Esophagus mucosa (tissue), 1 donor: ENCODE measurements at regions not wholly inside any gene's neighbourhood (a gene's known extent, or its start where the extent isn't known, plus 50 kb on each side); places are given as distances from the start of the nearest gene placed in this dataset.
"Not testable (repeated sequence)": the region's sequence is repeated elsewhere in the genome, so short reads cannot be mapped to it uniquely, and the experiment has no call there.

Experiments
- ATAC-seq: fragments of 200-7000 bp; cut with Tn5 transposase; one replicate; pipeline ENCODE4 v1.9.1; 2020
- donor health status: DM: yes; HTN: yes; CAD: no.

DNA sequence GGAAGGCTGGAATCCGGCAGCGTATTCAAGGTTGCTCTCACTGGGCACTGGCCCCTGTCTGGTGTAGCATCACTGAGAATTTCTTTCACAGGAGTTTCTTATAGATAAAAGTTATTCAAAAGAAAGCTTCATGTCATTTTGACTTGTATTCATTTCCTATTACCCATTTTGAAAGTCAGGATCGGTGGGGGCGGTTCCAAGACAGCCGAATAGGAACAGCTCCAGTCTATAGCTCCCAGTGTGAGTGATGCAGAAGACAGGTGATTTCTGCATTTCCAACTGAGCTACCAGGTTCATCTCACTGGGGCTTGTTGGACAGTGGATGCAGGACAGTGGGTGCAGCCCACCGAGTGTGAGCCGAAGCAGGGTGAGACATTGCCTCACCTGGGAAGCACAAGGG lies 51.5 kb upstream of the CDC42EP3 start:
- ATAC-seq: not testable (repeated sequence)

DNA sequence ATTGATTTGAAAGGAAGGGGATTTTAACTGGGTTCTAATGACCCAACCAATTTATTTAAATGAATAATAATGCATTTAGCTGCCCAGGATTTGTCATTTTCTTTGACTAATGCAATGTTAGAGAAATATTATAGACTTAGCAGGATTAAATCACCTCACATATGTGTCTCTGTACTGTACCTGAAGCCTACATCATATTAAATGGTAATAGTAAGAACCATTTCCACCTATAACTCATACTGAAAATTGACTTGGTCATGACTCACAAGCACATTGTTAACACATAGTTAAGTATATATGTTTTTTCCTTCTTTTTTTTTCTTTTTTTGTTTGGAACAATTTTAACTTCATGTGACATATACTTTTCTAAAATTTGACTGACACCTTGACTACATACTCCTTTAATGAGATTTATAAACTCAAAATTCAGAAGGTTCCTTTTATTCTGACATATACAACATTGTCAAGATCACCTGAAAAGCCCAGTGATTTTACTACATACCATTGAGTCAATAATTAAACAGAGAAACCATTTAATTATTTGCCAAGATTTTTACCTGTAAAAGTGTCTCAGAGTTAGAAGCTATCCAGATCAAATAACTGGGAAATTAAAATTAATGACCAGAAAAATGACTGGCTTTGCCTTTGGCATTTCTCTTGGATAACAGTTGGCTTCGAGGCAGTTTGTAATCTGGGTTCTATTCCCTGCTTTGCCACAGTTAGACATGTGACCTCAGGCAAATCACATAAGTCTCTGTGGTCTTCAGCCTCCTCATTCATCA lies 58.8 kb upstream of the CDC42EP3 start:
- ATAC-seq: no peak

DNA sequence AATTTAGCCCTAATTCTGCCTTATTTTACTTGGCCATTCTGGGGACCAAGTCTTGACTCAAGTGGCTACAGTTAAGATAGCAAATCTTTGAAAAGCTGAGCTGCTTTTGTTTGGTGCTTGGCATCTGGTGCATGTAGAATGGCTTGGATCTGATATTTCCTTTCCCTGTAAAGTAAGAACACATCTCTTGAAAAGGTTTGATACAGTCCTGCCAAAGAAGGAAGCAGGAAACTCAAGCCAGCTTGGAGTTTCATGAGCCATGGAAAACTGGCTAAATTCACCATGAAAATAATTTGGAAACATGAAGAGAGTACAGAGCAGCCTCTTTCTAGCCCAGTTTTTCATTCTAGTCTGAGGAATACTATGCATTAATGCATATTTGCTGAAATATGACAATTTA lies 61.0 kb upstream of the CDC42EP3 start:
- not testable (repeated sequence) for ATAC-seq

DNA sequence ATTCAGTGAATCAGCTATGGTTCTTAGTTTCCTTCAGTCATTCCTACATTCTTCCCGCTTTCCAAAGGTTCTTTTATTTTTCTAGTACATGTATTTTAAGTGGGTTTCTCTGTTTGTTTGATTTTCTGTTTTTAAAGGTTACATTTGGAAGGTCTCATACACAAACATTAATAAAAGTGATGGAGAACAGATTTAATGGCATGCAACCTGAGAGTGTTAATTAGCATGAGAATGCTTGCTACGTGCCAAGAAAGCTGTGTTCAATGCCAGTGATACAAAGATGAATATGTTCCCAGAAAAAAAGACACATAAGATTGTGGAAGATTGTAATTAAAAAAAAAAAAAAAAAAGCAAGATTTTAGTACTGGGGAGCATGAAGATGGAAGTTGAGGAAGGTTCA lies 61.8 kb upstream of the CDC42EP3 start:
- no peak for ATAC-seq

DNA sequence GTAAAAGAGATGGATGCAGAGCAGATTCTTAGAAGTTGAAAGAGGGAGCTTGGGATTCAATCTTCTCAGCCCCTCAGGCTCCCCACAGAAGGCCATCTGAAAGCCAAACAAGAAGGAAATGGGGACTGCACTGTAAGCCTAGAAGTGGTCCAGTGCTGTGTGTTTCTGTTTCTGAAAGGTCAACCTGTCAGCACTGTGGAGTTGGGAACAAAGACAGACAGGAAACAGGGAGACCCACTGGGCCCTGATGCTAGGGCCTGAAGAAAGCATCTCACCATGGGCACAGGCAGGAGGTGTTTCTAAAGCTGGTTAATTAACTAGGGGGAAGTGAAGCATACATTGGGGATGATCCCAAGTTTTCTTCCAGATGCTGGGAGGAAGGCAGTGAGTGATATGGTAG lies 62.5 kb upstream of the CDC42EP3 start:
- not testable (repeated sequence) for ATAC-seq

DNA sequence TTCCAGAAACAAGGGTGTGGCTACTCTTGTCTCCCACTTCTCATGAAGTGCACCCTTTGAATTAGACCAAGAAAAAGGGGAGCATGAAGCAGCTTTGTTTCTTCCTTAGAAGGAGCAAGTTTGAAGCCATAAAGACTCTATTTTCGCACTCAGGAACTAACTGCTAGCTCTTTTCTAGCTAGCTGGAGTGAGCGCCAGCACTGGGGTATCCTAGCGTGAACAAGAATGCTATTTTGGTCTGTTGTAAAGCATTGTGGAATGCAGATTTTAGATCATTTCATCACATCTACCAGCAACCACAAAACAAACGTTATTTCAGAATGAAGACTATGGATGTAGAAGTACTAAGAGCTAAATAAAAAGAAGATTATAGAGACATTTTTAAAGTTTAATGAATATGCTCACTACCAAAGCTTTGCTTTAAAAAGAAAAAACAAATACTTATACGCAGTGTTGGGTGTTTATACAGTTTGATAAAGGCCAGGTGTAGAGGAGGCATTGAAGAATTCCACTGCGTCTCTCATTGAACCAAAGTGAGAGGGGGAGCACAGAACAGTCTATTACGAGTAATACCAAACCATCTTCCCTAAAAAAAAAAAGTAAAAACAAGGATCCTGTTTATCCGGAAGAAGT lies 63.6 kb upstream of the CDC42EP3 start:
- ATAC-seq: not testable (repeated sequence)

DNA sequence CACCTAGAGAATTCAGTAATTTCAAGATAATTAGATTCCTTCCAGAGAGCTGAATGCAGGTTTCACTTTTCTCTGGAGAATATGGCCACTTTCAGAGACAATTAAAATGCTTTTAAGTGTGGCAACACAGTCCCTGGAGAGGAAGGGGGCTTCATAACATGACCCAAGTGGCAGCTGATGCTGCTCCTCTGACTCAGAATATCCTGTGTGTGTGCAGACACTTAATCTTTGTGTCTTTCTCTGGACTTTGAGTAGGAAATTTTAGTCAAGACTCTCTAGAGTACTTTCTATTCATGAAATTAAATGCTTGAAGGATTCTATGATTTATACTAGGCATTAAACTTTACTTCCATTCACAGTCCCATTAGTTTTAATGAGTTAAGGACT lies 64.1 kb upstream of the CDC42EP3 start:
- ATAC-seq: not testable (repeated sequence)

DNA sequence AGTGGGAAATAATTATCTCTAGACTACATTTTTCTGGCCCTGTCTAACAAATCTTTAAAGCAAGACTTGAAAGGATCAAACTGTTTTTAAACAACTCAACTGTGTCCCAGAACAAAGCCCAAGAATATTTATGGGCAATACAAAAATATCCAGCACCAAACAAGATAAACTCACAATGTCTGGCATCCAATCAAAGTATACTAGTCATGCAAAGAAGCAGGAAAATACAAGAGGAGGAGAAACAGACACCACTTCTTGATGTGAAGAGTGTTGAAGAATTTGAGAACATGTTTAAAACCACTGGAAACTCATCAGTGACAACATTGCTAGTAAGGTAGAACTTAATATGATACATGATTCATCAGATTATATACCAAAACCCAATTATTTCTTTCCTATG lies 66.1 kb upstream of the CDC42EP3 start:
- no peak for ATAC-seq

DNA sequence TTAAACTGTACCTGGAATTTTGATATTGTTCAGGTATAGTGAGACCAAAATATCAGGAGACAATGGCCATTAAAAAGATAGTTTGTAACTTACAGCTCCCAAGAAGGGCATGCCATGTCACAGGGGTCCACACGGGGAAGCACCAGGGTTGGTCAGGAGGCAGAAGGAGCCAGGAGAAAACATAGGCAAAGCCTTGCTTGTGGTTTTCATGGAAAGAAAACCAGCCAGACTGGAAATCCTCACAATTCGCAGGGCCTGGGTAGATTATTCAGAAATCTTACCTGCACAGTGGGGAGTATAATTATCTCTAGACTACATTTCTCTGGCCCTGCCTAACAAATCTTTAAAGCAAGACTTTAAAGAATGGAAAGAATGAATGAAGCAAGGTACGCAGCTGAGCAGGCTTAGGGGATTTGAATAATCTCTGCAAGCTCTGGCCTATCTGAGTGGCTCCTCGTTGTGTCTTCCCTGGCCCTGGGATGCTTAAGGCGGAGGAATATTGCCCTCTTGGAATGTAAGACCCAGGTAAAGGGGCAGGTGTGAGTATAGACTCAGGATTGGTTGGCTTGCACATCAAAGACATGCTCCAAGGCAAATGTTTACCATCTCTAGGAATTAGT lies 66.9 kb upstream of the CDC42EP3 start:
- no peak for ATAC-seq

DNA sequence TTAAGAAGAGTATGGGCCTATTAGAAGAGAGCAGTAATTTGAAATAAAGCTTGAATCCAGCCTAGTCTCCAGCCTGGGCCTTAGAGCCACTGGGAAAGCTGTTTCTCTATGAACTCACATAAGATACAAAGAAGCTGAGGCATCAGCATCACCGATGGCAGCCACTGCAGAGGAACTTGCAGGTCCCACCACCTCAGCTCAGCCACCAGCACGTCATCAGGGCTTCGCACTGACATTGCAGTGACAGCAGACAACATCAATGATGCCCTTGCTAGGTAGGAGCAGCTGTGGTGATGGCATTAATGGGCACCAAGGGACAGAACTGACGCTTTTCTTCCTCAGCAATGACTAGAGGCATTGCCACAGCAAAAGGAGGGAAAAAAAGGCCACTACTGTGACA lies 67.7 kb upstream of the CDC42EP3 start:
- ATAC-seq: no peak

DNA sequence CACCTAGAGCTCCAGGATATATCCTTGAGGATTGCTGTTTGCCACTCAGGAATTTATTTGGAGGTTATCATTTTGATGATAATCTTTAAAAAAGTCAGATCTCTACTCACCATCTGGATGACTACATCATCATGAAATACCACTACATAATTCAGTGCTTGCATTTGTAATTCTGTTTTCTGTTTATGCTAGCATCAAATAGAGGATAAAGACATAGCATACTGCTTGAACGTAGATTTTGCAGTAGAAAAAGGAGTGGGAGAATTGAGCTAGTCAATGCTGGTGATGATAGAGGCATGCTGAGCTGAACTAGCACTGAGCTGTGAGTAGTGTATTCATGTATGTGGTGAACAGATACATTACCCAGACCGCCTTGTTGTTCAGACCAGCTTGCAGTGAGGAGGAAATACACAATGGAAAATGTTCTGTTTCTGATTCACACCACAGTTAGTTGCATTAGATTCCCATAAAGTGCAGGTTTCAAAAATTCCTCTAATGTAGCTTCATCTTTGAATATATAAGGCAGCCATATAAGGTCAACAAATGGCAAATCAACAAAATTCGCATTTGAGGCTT lies 68.8 kb upstream of the CDC42EP3 start:
- no peak for ATAC-seq

DNA sequence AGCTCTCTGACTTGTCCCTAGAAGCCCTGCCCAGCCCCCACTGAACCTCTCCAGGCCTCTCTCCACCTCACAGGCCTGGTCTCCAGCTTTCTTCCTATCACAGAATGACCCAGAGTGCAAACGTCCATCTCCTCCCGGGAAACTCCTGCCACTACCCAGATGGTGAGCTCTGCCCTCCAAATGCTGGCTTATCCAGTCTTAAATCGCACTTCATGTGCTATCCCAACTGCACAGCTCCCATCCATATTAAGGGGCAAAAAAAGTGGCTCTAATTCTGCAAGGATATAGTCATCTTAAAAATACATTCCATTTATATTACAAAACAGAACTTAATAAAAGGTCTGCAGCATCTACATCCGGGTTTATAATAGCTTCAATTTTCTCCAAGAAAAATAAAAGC lies 70.8 kb upstream of the CDC42EP3 start:
- ATAC-seq: no peak

DNA sequence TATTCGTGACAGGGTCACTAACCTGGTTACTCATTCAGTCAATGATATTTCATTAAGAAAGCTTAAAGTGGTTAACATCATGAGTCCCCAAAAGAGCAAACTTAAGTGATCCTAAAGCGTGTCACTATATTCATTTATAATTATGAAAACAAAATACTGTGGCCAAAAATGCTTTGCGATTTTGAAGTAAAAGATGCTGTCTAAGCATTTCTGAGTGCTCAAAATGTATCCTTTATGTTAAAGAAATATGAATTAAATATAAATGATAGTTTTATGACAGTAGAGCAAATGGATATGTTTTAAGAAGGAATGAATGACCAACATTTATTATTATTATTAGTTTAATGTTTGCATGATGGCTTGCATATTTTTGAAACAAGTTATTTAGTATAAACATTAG lies 72.6 kb upstream of the CDC42EP3 start:
- ATAC-seq: no peak

DNA sequence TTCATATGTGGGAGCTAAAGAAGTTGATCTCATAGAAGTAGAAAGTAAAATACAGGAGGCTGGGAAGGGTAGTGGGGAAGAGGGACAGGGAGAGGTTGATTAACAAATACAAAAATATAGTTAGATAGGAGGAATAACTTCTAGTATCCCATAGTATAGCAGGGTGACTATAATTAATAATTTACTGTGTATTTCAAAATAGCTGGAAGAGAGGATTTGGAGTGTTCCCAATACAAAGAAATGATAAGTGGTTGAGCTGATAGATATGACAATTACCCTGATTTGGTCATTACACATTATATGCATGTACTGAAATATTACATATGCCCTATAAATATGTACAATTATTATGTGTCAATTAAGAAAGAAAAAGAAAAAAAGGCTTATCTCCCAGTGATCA lies 73.5 kb upstream of the CDC42EP3 start:
- ATAC-seq: not testable (repeated sequence)

DNA sequence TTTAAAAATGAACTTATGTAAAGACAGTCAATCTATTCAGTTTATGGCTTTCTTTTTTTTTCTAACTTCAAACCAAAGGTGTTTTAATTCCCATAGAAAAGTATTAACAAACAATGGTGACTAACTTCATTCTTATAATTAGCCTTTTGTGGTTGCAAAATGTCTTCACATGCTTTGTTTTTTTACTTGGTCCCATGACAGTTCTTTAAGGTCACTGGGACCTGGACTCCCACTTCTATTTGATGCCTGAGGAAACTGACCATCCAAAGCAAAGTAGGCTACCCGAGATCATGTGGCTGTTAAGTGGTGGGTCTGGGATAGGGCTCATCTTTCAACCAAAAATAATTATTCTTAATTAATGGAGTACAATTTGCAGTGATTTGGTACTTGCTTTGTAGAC lies 74.6 kb upstream of the CDC42EP3 start:
- ATAC-seq: not testable (repeated sequence)

DNA sequence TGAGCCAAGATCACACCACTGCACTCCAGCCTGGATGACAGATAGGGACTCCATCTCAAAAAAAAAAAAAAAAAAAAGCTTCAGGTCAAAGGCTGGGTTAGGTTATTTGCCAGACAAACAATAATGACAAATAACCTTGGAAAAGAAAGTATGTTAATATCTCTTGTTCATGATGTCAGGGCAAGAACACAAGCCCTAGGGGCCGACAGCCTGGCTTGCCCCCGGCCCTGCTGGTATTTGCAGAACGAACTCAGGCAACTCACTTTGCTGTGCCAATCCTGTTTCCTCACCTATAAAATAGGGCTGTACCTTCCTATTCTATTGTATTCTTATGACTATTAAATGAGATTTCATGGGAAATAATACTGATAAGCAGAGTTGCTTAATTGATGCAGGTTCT lies 75.4 kb upstream of the CDC42EP3 start:
- ATAC-seq: no peak

DNA sequence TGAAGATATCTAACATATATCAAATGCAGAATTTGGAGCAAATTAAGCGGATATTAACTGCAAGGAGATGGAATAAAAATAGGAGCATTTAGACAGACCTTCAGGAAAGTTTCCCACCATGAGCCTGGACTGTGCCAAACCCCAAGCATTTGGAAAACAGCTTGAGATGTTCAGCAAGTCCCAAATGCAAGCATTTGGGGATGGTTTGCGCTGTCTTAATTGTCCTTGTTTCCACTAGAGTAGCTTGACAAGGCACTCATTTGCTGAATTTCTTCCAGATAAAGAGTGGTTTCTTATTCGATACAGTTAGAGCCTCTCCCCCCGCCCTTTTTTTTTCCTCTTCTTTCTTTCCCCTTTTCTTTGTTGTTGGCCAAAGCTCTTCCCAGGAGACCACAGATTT lies 77.1 kb upstream of the CDC42EP3 start:
- no peak for ATAC-seq

DNA sequence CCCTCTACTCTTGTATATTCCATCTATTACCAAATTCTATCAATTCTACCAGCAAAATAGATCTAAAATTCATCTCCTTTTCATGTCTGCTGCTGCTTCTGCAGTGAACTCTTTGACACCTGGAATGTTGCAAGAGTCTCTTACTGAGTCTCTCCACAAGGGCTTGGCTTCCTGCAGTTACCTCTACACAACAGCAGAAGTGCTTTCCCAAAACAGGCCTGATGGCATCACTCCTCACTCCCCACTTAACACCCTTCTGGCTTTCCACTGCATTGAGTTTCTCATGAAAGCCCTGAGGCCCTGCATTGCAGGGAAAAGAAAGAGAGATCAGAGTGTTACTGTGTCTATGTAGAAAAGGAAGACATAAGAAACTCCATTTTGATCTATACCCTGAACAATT lies 78.8 kb upstream of the CDC42EP3 start:
- ATAC-seq: not testable (repeated sequence)

DNA sequence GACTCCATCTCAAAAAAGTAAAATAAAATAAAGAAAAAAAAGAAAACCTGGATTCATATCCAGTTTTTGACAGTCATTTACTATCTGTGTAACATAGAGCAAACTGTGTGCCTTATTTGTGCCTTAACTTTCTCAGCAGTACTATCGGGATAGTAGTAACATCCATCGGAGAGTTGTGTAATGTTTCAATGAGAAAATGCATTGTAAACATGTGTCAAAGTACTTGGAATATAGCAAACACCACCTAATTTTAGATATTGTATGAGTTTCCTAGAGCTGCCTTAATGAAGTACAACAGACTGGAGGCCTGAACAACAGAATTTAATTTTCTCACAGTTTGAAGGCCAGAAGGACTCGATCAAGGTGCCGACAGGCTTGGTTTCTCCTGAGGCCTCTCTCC lies 81.3 kb upstream of the CDC42EP3 start:
- ATAC-seq: no peak

DNA sequence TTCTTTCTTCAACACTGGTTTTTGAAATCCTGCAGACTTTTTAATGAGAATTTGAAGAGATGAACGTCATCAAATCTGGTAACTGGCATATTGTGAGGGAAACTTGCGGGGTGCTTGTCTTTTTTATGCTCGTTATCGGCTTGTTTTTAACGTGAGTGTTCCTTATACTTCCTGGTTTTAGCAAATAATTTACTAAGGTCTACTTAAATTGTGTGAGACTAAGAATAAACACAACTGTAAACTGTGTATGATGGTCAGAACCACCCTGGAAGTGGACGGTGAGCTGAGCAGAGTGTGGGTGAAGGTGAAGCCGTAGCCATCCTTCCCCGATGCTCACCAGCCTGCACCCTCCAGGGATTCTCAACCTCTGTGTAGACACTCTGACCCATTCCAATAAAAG lies 82.3 kb upstream of the CDC42EP3 start:
- no peak for ATAC-seq

DNA sequence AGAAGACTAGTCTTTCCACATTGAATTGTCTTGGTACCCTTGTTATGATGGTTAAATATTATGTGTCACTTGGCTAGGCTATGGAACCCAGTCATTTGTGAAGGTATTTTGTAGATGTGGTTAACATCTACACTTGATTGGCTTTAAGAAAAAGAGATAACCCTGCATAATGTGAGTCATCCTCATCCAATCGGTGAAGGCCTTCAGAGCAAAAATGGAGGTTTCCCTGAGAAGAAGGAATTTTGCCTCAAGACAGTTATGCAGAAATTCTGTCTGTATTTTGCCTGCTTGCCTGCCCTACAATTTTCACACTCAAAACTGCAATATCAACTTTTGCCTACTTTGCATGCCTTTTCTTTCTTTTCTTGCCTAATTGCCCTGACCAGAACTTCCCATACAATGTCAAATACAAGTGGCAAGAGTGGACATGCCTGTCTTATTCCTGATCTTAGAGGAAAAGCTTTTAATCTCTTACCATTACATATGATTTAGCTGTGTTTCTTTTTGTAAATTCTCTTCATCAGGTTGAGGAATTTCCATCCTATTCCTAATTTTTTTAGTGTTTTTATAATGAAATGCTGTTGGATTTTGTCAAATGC lies 84.6 kb upstream of the CDC42EP3 start:
- ATAC-seq: not testable (repeated sequence)

DNA sequence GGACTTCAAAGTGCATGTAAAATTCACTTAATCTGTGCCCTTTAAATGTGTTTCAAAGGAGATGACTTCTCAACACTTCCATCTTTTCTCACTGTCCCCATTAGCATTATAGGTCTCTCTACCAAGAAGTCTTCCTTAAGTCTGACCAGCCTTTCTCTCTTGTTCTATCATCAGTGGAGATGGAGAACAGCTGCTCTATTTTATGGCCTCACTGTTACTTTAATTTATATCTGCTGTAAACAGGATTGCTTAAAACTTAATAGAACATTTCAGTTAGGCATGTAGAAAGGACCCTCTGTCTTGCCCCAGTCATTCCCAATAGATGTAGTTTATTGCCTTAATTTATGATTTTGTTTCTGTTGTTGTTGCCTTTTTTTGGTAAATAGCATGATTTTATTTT lies 86.0 kb upstream of the CDC42EP3 start:
- ATAC-seq: not testable (repeated sequence)

DNA sequence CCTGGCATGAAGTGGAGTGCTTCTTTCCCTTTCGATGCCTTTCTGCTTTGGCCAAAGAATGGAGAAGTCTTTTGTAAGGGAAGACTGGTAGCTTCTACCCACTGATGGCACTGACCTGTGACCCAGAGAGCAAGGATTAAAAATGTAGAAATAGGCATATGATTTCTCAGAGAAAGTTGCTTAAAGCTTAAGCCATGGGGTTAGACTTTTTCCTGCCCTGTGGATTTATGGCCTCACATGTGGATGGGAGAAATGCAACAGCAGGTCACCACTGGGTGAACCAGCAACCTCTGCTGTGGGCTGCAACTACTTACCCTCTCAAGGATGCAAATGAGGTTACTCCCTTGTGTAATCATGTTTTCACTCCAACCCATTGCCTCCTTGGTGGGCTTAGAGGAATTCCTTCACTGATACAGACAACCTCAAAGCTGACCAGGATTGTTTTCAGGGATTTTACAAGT lies 86.7 kb upstream of the CDC42EP3 start:
- ATAC-seq: not testable (repeated sequence)
